Loucy (cell line): ENCODE measurements at regions not wholly inside any gene's neighbourhood (a gene's known extent, or its start where the extent isn't known, plus 50 kb on each side); places are given as distances from the start of the nearest gene placed in this dataset.

Experiments
- H2AFZ ChIP-seq: fragments of 200-600 bp; sonication (generic); 2 replicates; pipeline ENCODE4 v1.6.0; 2016; ENCODE audit warnings: antibody characterized with exemption, mild to moderate bottlenecking, low read length, moderate library complexity
- H3F3A ChIP-seq: fragments of 200-600 bp; 2 replicates; pipeline ENCODE4 v1.6.0; 2016; ENCODE audit warnings: antibody characterized with exemption, low read depth, mild to moderate bottlenecking
- H3K27me3 ChIP-seq: fragments of 200-600 bp; sonication (generic); 2 replicates; pipeline ENCODE4 v1.6.1; 2014; ENCODE audit warnings: low read length, mild to moderate bottlenecking; ENCODE audit not compliant: insufficient read depth, poor library complexity, severe bottlenecking
- H3K36me3 ChIP-seq: fragments of 200-600 bp; sonication (generic); 2 replicates; pipeline ENCODE4 v1.6.1; 2016; ENCODE audit warnings: low read length; ENCODE audit not compliant: insufficient read depth
- H3K4me1 ChIP-seq: fragments of 200-600 bp; sonication (generic); 2 replicates; pipeline ENCODE4 v1.5.1; 2014; ENCODE audit warnings: low read length, mild to moderate bottlenecking; ENCODE audit not compliant: insufficient read depth, poor library complexity, severe bottlenecking
- H3K4me2 ChIP-seq: fragments of 200-600 bp; sonication (generic); 2 replicates; pipeline ENCODE4 v1.6.0; 2014; ENCODE audit warnings: antibody characterized with exemption, low read length, low read depth, mild to moderate bottlenecking; ENCODE audit not compliant: poor library complexity, severe bottlenecking
- H3K4me3 ChIP-seq: fragments of 200-600 bp; sonication (generic); 2 replicates; pipeline ENCODE4 v1.5.1; 2014; ENCODE audit warnings: low read length, mild to moderate bottlenecking, mixed read lengths; ENCODE audit not compliant: poor library complexity, severe bottlenecking
- H3K79me2 ChIP-seq: fragments of 200-600 bp; sonication (generic); 2 replicates; pipeline ENCODE4 v1.6.1; 2014; ENCODE audit warnings: low read length; ENCODE audit not compliant: insufficient read depth
- H3K9ac ChIP-seq: fragments of 200-600 bp; sonication (generic); 2 replicates; pipeline ENCODE4 v1.6.0; 2014; ENCODE audit warnings: mild to moderate bottlenecking, low read depth, low read length, moderate library complexity; ENCODE audit not compliant: poor library complexity, severe bottlenecking
- H3K9me2 ChIP-seq: fragments of 200-600 bp; sonication (generic); replicated peaks from 2 replicates; pipeline ENCODE4 v1.6.1; 2016; ENCODE audit warnings: low read depth, low read length, mixed read lengths
- H3K9me3 ChIP-seq: fragments of 200-600 bp; sonication (generic); 2 replicates; pipeline ENCODE4 v1.6.1; 2014; ENCODE audit warnings: mild to moderate bottlenecking, antibody characterized with exemption, low read length, low read depth; ENCODE audit not compliant: insufficient read depth
- H4K20me1 ChIP-seq: fragments of 200-600 bp; sonication (generic); 2 replicates; pipeline ENCODE4 v1.6.0; 2014; ENCODE audit warnings: antibody characterized with exemption, low read length, mild to moderate bottlenecking; ENCODE audit not compliant: insufficient read depth, poor library complexity, severe bottlenecking
- EZH2phosphoT487 ChIP-seq: fragments of 200-600 bp; IDR thresholded peaks from 2 replicates; pipeline ENCODE4 v1.6.1; 2018; ENCODE audit warnings: antibody characterized with exemption, mild to moderate bottlenecking, moderate library complexity, borderline replicate concordance
- TF ChIP-seq, protein P1 (sequence below): fragments of 200-600 bp; sonication (generic); conservative IDR thresholded peaks from 2 replicates; pipeline ENCODE4 v1.5.1; 2014; ENCODE audit warnings: mild to moderate bottlenecking, antibody characterized with exemption, low read length

DNA sequence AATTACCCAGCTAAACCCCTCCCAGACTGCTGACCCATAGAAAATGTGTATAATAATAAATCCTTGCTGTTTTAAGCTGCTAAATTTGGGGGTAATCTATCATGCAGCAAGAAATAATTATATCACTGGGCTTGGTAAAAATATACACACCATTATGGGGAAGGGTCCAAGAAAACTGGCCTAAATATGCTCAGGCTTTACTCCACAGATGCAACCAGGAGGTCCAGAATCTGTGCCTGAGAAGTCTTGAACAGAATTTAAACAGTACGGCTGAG lies 102.5 kb upstream of the SLC44A1 start:
- Histone ChIP-seq H3K27me3 (no peaks in the 10 kb centered on the region), H3K9ac (no peak overlapping the region), H3F3A (no peaks in the 10 kb centered on the region), H3K4me2 (no peak overlapping the region), H4K20me1 (no peaks in the 10 kb centered on the region), H3K9me2 (no peaks in the 10 kb centered on the region), H3K4me1 (peaks cover 6% of the 10 kb centered on the region), H3K4me3 (no peak overlapping the region), H3K36me3 (no peaks in the 10 kb centered on the region), H2AFZ (no peak overlapping the region), H3K9me3 (no peaks in the 10 kb centered on the region), H3K79me2 (no peaks in the 10 kb centered on the region)
- TF ChIP-seq, protein P1, sequence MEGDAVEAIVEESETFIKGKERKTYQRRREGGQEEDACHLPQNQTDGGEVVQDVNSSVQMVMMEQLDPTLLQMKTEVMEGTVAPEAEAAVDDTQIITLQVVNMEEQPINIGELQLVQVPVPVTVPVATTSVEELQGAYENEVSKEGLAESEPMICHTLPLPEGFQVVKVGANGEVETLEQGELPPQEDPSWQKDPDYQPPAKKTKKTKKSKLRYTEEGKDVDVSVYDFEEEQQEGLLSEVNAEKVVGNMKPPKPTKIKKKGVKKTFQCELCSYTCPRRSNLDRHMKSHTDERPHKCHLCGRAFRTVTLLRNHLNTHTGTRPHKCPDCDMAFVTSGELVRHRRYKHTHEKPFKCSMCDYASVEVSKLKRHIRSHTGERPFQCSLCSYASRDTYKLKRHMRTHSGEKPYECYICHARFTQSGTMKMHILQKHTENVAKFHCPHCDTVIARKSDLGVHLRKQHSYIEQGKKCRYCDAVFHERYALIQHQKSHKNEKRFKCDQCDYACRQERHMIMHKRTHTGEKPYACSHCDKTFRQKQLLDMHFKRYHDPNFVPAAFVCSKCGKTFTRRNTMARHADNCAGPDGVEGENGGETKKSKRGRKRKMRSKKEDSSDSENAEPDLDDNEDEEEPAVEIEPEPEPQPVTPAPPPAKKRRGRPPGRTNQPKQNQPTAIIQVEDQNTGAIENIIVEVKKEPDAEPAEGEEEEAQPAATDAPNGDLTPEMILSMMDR, result no peak
- no peak for TF ChIP-seq EZH2phosphoT487

DNA sequence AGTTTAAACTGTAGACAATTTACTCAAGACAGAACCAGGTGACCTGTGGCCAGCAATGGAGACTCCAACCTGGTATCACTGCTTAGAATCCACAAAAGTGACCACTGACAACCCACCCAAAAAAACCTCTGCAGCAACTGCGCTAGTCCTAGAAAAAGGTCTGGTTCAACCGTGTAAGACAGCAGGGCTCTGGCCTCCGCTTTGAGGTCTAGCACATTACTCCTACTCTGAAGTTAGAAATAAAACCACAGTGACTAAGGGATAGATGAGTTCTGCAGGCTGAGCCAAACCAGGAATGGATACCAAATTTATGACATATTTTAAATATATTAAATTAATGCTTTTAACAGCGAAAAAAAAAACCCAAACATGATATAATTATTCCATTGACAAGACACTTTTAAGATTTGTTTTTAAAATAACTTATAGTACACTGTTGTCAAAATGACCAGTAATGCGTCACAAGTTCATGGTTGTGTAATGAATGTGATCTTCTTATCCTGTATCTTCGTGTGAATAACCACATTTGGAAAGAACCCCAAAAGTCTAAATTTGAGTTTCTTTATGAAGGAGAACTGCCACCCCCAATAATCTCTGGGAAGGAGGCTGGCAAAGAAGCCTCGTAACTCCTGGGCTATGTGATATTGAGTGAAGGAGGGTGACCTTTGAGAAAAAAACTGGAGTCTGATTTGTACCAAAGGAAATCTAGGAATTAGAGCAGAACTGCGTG lies 101.9 kb upstream of the SLC44A1 start:
- Histone ChIP-seq H4K20me1 (no peaks in the 10 kb centered on the region), H3K36me3 (no peaks in the 10 kb centered on the region), H3K4me3 (no peak overlapping the region), H3K4me1 (peaks cover 6% of the 10 kb centered on the region), H3K79me2 (no peaks in the 10 kb centered on the region), H3K27me3 (no peaks in the 10 kb centered on the region), H3K9me2 (no peaks in the 10 kb centered on the region), H3K4me2 (no peak overlapping the region), H3K9me3 (no peaks in the 10 kb centered on the region), H3K9ac (no peak overlapping the region), H2AFZ (no peak overlapping the region), H3F3A (no peaks in the 10 kb centered on the region)
- TF ChIP-seq, protein P1, result no peak
- no peak for TF ChIP-seq EZH2phosphoT487

DNA sequence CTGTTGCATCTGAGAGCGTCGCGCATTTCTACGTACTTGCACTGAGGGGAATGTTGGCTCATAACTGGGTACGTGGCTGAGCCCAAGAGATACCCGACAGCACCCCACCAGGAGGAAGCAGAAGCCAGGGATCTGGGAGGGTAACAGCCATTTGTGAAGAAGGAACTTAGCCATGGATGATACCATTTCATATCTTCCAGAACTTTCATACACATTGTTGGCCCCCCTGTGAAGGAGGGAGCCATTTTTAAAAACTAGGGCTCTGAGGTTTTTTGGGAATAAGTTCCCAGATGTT lies 101.4 kb upstream of the SLC44A1 start:
- H3F3A ChIP-seq, result no peaks in the 10 kb centered on the region
- H3K4me3 ChIP-seq, result no peak overlapping the region
- peaks cover 6% of the 10 kb centered on the region for H3K4me1 ChIP-seq
- no peak overlapping the region for H3K4me2 ChIP-seq
- TF ChIP-seq EZH2phosphoT487, result no peak
- TF ChIP-seq, protein P1, result no peak
- no peaks in the 10 kb centered on the region for H3K9me3 ChIP-seq
- H4K20me1 ChIP-seq, result no peaks in the 10 kb centered on the region
- no peaks in the 10 kb centered on the region for H3K9me2 ChIP-seq
- H3K27me3 ChIP-seq, result no peaks in the 10 kb centered on the region
- no peak overlapping the region for H2AFZ ChIP-seq
- H3K79me2 ChIP-seq, result no peaks in the 10 kb centered on the region
- no peak overlapping the region for H3K9ac ChIP-seq
- no peaks in the 10 kb centered on the region for H3K36me3 ChIP-seq
